ENCODE measurements at regions not wholly inside any gene's neighbourhood (a gene's known extent, or its start where the extent isn't known, plus 50 kb on each side); places are given as distances from the start of the nearest gene placed in this dataset.

- Histone ChIP-seq H3K27ac (no peak overlapping the region), H3K27me3 (replicated peaks) (no peaks in the 10 kb centered on the region), H3K4me3 (ENCODE audit: low read depth, low read length) (no peak overlapping the region), H3K36me3 (replicated peaks) (no peaks in the 10 kb centered on the region)
- no peak for TF ChIP-seq CTCF (IDR thresholded peaks at IDR 0.05; ENCODE audit: low read depth, low read length, missing control alignments)
- in situ Hi-C loops (cut with HindIII; ENCODE audit: low pct_ligation_motif_present, low sequenced_read_pairs) = no loop called here
- no peak for DNase-seq
These were observed 224.4 kb downstream of the TENT4A start for GRCh38 chr5:6937677-6938076.

- in situ Hi-C loops (cut with HindIII; ENCODE audit: low pct_ligation_motif_present, low sequenced_read_pairs) = no loop called here
- H3K36me3 ChIP-seq (replicated peaks) = no peaks in the 10 kb centered on the region
- no peaks in the 10 kb centered on the region for H3K27me3 ChIP-seq (replicated peaks)
- no peak for DNase-seq
- no peak for TF ChIP-seq CTCF (IDR thresholded peaks at IDR 0.05; ENCODE audit: low read depth, low read length, missing control alignments)
- no peak overlapping the region for H3K27ac ChIP-seq
- H3K4me3 ChIP-seq (ENCODE audit: low read depth, low read length) = no peak overlapping the region
These were observed 228.4 kb downstream of the TENT4A start for GRCh38 chr5:6941631-6942030.

GRCh38 chr5:6943197-6944112, 230.2 kb downstream of the TENT4A start:
- Histone ChIP-seq H3K36me3 (replicated peaks) (no peaks in the 10 kb centered on the region), H3K27ac (no peak overlapping the region), H3K4me3 (ENCODE audit: low read depth, low read length) (no peak overlapping the region), H3K27me3 (replicated peaks) (no peaks in the 10 kb centered on the region)
- TF ChIP-seq CTCF (IDR thresholded peaks at IDR 0.05; ENCODE audit: low read depth, low read length, missing control alignments) = no peak
- no peak for DNase-seq
- in situ Hi-C loops (cut with HindIII; ENCODE audit: low pct_ligation_motif_present, low sequenced_read_pairs) = no loop called here

- Histone ChIP-seq H3K4me3 (ENCODE audit: low read depth, low read length) (no peak overlapping the region), H3K27ac (no peak overlapping the region), H3K27me3 (replicated peaks) (no peaks in the 10 kb centered on the region), H3K36me3 (replicated peaks) (no peaks in the 10 kb centered on the region)
- no peak for DNase-seq
- in situ Hi-C loops (cut with HindIII; ENCODE audit: low pct_ligation_motif_present, low sequenced_read_pairs) = no loop called here
- TF ChIP-seq CTCF (IDR thresholded peaks at IDR 0.05; ENCODE audit: low read depth, low read length, missing control alignments) = no peak
These were observed 235.3 kb downstream of the TENT4A start for GRCh38 chr5:6948562-6948961.

GRCh38 chr5:6949230-6949629, 236.0 kb downstream of the TENT4A start:
- no peak for DNase-seq
- no peaks in the 10 kb centered on the region for H3K27me3 ChIP-seq (replicated peaks)
- no peaks in the 10 kb centered on the region for H3K36me3 ChIP-seq (replicated peaks)
- no peak overlapping the region for H3K27ac ChIP-seq
- no peak overlapping the region for H3K4me3 ChIP-seq (ENCODE audit: low read depth, low read length)
- in situ Hi-C loops (cut with HindIII; ENCODE audit: low pct_ligation_motif_present, low sequenced_read_pairs) = no loop called here
- no peak for TF ChIP-seq CTCF (IDR thresholded peaks at IDR 0.05; ENCODE audit: low read depth, low read length, missing control alignments)
